Right lobe of liver (tissue), 6 donors: ENCODE measurements at regions not wholly inside any gene's neighbourhood (a gene's known extent, or its start where the extent isn't known, plus 50 kb on each side); places are given as distances from the start of the nearest gene placed in this dataset.
A peak's percentile ranks its signal among the peaks of the same experiment; 100 is the strongest.
"Not testable (repeated sequence)": the region's sequence is repeated elsewhere in the genome, so short reads cannot be mapped to it uniquely, and the experiment has no call there.

Source experiments
- ATAC-seq, 4 donors: fragments of 200-7000 bp; cut with Tn5 transposase; one replicate each; pipeline ENCODE4 v1.9.1; 2020; ENCODE audit warnings: mild to moderate bottlenecking in 4 of 4, moderate library complexity in 4 of 4
- DNase-seq, 3 donors: peaks; one replicate each; pipeline ENCODE4 v3.0.0-alpha.2; 2020
- H3K27ac ChIP-seq, 3 donors: fragments of 200-600 bp; one replicate each; pipeline ENCODE4 v1.8.0; 2022
- H3K27me3 ChIP-seq, 2 donors: fragments of 200-600 bp; one replicate each; pipeline ENCODE4 v1.8.0; 2022
- H3K36me3 ChIP-seq, 4 donors: fragments of 200-600 bp; sonication (generic) in 1 of 4; one replicate each; pipeline versions ENCODE4 v1.5.1 to v1.8.0; 2017 to 2022; ENCODE audit warnings: control low read depth in 1 of 4
- H3K4me1 ChIP-seq, 4 donors: fragments of 200-600 bp; sonication (generic) in 1 of 4; one replicate each; pipeline versions ENCODE4 v1.5.1 to v1.8.0; 2017 to 2022; ENCODE audit warnings: control low read depth in 1 of 4
- H3K4me3 ChIP-seq, 3 donors: fragments of 200-600 bp; one replicate each; pipeline ENCODE4 v1.8.0; 2022
- H3K9me3 ChIP-seq, 4 donors: fragments of 200-600 bp; sonication (generic) in 1 of 4; one replicate each; pipeline versions ENCODE4 v1.5.1 to v1.8.0; 2017 to 2022; ENCODE audit warnings: control low read depth in 1 of 4
- POLR2A ChIP-seq: fragments of 450-650 bp; IDR thresholded peaks from one replicate; pipeline ENCODE4 v1.6.1; 2017; ENCODE audit warnings: antibody characterized with exemption, mild to moderate bottlenecking
- WGBS: methylation state at CpG from one replicate; pipeline ENCODE4 v1.1.6; 2018; ENCODE audit warnings: low coverage, low lambda C conversion rate; ENCODE audit not compliant: insufficient coverage; ENCODE audit errors: missing lambda C conversion rate; 5-methylcytosine and 5-hydroxymethylcytosine counted together
- intact Hi-C, 2 donors: fragments of 100-400 bp; cut with DNase I; formaldehyde crosslinking; loops; one replicate each; pipeline versions ENCODE4 v1.11.2 to v1.14.1; 2022
- TF ChIP-seq, protein P1 (sequence below), 4 donors: fragments of 200-600 bp in 3 of 4; fragments of 450-650 bp in 1 of 4; IDR thresholded peaks; one replicate each; pipeline versions ENCODE4 v1.5.1 to v1.8.0; 2016 to 2022; ENCODE audit warnings: antibody characterized with exemption in 4 of 4, mild to moderate bottlenecking in 2 of 4
- donor health status: DM: no; HTN: yes; CAD: no.
- donor health status: DM: no; HTN: no; CAD: no.
- donor health status: DM: no; HTN: no; CAD: no.
- donor health status: DM: no; HTN: yes; CAD: no.
- donor health status: DM: no; HTN: yes; CAD: no.

DNA sequence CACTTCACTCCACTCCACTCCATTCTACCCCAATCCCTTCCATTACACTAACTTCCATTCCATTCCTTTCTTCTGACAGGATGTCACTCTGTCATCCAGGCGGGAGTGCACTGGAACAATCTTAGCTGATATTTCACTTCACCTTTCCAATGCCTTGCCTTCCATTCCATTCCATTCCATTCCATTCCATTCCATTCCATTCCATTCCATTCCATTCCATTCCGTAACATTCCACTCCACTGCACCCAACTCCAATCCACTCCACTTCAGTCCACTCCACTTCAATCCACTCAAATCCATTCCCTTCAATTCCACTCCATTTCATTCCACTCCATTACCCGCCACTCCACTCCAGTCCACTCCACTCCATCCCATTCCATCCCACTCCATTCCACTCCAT lies 1099.4 kb downstream of the TSPY10 start:
- H3K36me3 ChIP-seq = no peaks in the 10 kb centered on the region
- no peak overlapping the region for H3K4me3 ChIP-seq
- H3K9me3 ChIP-seq = no peaks in the 10 kb centered on the region
- intact Hi-C loops = no loop called here
- H3K27ac ChIP-seq = no peak overlapping the region
- DNase-seq (no peak), ATAC-seq (no peak)
- H3K27me3 ChIP-seq = no peaks in the 10 kb centered on the region
- H3K4me1 ChIP-seq = no peaks in the 10 kb centered on the region
- no peak for TF ChIP-seq POLR2A
- TF ChIP-seq, protein P1, sequence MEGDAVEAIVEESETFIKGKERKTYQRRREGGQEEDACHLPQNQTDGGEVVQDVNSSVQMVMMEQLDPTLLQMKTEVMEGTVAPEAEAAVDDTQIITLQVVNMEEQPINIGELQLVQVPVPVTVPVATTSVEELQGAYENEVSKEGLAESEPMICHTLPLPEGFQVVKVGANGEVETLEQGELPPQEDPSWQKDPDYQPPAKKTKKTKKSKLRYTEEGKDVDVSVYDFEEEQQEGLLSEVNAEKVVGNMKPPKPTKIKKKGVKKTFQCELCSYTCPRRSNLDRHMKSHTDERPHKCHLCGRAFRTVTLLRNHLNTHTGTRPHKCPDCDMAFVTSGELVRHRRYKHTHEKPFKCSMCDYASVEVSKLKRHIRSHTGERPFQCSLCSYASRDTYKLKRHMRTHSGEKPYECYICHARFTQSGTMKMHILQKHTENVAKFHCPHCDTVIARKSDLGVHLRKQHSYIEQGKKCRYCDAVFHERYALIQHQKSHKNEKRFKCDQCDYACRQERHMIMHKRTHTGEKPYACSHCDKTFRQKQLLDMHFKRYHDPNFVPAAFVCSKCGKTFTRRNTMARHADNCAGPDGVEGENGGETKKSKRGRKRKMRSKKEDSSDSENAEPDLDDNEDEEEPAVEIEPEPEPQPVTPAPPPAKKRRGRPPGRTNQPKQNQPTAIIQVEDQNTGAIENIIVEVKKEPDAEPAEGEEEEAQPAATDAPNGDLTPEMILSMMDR (IDR thresholded peaks at IDR 0.05) = no peak
- WGBS = no CpG with 5 or more reads among the region's 3 CpGs

- H3K4me1 ChIP-seq, ATAC-seq, H3K27ac ChIP-seq, H3K9me3 ChIP-seq, H3K27me3 ChIP-seq, H3K4me3 ChIP-seq, DNase-seq, intact Hi-C loops, H3K36me3 ChIP-seq: not testable (repeated sequence)
- no CpG with 5 or more reads among the region's 4 CpGs for WGBS
These were observed 1121.1 kb downstream of the TSPY10 start for GRCh38 chrY:10648813-10649212.

DNA sequence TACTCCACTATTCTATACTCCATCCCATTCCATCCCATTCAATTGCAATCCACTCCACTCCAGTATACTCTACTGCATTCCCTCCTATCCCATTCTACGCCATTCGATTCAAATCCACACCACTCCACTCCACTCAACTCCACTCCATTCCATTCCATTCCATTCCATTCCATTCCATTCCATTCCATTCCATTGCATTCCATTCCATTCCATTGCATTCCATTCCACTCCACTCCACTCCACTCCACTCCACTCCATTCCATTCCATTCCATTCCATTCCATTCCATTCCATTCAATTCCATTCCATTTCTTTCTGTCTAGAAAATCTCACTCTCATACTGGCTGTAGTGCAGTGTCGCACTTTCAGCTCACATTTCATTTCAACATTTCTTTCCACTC lies 1129.4 kb downstream of the TSPY10 start:
- WGBS = no CpG with 5 or more reads among the region's 3 CpGs
- H3K9me3 ChIP-seq, ATAC-seq, H3K27me3 ChIP-seq, H3K36me3 ChIP-seq, intact Hi-C loops, DNase-seq, H3K4me1 ChIP-seq, H3K4me3 ChIP-seq, H3K27ac ChIP-seq: not testable (repeated sequence)

DNA sequence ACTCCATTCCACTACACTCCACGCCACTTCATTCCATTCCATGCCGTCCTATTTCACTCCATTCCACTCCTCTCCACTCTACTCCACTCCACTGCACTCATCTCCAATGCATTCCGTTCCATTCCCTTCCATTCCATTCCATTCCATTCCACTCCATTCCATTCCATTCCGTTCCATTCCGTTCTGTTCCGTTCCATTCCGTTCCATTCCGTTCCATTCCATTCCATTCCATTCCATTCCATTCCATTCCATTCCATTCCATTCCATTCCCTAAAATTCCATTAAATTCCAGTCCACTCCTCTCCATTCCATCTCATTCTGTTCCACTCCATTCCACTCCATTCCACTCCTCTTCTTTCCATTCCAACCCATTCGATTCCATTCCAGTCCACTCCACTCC lies 1139.1 kb downstream of the TSPY10 start:
- H3K27me3 ChIP-seq = no peaks in the 10 kb centered on the region
- H3K4me3 ChIP-seq = no peak overlapping the region
- H3K4me1 ChIP-seq = no peaks in the 10 kb centered on the region
- WGBS = 9% methylated on average over 5 of the region's 9 CpGs
- H3K27ac ChIP-seq = no peak overlapping the region
- no peaks in the 10 kb centered on the region for H3K9me3 ChIP-seq
- no peak for TF ChIP-seq POLR2A
- TF ChIP-seq, protein P1 (IDR thresholded peaks at IDR 0.05) = no peak
- H3K36me3 ChIP-seq = no peaks in the 10 kb centered on the region
- ATAC-seq (peak in 2 of 4 donors; percentile 50 to 67), DNase-seq (no peak)
- intact Hi-C loops = no loop called here

DNA sequence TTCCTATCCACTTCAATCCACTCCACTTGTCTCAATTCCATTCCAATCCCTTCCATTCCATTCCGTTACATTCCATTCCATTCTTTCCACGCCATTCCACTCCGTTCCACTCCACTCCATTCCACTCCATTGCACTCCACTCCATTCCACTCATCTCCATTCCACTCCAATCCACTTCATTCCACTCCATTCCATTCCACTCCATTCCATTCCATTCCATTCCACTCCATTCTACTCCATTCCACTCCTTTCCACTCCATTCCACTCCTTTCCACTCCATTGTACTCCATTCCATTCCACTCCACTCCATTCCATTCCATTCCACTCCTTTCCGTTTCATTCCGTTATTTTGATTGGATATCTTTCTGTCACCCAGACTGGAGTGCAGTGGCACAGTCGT lies 1158.7 kb downstream of the TSPY10 start:
- WGBS = 0% methylated on average over 1 of the region's 6 CpGs
- DNase-seq (no peak), ATAC-seq (peak in 1 of 4 donors; percentile 38)
- no peak overlapping the region for H3K4me3 ChIP-seq
- intact Hi-C loops = no loop called here
- H3K36me3 ChIP-seq = no peaks in the 10 kb centered on the region
- TF ChIP-seq POLR2A = no peak
- TF ChIP-seq, protein P1 (IDR thresholded peaks at IDR 0.05) = no peak
- H3K27ac ChIP-seq = no peak overlapping the region
- H3K4me1 ChIP-seq = no peaks in the 10 kb centered on the region
- H3K9me3 ChIP-seq = no peaks in the 10 kb centered on the region
- no peaks in the 10 kb centered on the region for H3K27me3 ChIP-seq
